ENCODE measurements at regions not wholly inside any gene's neighbourhood (a gene's known extent, or its start where the extent isn't known, plus 50 kb on each side); places are given as distances from the start of the nearest gene placed in this dataset.

DNA sequence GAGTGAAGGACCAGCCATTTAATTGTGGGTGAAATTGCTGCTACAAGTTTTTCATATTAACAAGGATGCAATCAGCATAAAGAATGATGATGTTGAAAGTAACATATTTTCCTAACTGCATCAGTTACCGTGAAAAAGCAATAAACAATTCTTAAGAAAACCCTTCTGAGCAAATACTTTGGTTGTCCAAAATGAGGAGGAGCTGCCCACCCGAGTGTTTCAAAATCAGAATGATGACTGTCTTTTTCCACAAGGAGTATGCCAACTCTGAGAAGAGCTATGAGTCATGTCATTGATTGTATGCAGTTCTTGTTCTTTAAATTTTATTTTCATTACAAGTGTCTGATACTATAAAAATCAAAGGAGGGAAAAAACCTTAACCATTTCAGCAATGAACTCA, 470.5 kb downstream of the COL12A1 start:
- TF ChIP-seq, protein P1, sequence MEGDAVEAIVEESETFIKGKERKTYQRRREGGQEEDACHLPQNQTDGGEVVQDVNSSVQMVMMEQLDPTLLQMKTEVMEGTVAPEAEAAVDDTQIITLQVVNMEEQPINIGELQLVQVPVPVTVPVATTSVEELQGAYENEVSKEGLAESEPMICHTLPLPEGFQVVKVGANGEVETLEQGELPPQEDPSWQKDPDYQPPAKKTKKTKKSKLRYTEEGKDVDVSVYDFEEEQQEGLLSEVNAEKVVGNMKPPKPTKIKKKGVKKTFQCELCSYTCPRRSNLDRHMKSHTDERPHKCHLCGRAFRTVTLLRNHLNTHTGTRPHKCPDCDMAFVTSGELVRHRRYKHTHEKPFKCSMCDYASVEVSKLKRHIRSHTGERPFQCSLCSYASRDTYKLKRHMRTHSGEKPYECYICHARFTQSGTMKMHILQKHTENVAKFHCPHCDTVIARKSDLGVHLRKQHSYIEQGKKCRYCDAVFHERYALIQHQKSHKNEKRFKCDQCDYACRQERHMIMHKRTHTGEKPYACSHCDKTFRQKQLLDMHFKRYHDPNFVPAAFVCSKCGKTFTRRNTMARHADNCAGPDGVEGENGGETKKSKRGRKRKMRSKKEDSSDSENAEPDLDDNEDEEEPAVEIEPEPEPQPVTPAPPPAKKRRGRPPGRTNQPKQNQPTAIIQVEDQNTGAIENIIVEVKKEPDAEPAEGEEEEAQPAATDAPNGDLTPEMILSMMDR (IDR thresholded peaks at IDR 0.05), result no peak
- TF ChIP-seq EZH2 (IDR thresholded peaks at IDR 0.05) (no peak), EZH2phosphoT487 (IDR thresholded peaks at IDR 0.05) (no peak)
